Left ventricle myocardium inferior (tissue), 1 donor: ENCODE measurements at regions not wholly inside any gene's neighbourhood (a gene's known extent, or its start where the extent isn't known, plus 50 kb on each side); places are given as distances from the start of the nearest gene placed in this dataset.

Source experiments
- DNase-seq: peaks from one replicate; pipeline ENCODE4 v3.0.0-alpha.2; 2020
- H3K27ac ChIP-seq: fragments of 200-600 bp; replicated peaks from 2 replicates; pipeline ENCODE4 v1.8.0; 2021
- H3K27me3 ChIP-seq: fragments of 200-600 bp; 2 replicates; pipeline ENCODE4 v1.8.0; 2021; ENCODE audit warnings: low read depth
- H3K36me3 ChIP-seq: fragments of 200-600 bp; 2 replicates; pipeline ENCODE4 v1.8.0; 2021
- H3K4me1 ChIP-seq: fragments of 200-600 bp; 2 replicates; pipeline ENCODE4 v1.8.0; 2021
- H3K4me3 ChIP-seq: fragments of 200-600 bp; 2 replicates; pipeline ENCODE4 v1.8.0; 2021; ENCODE audit warnings: mild to moderate bottlenecking, moderate library complexity
- H3K9me3 ChIP-seq: fragments of 200-600 bp; replicated peaks from 2 replicates; pipeline ENCODE4 v1.8.0; 2021
- CTCF ChIP-seq: fragments of 200-600 bp; IDR thresholded peaks from 2 replicates; pipeline ENCODE4 v1.8.0; 2021; ENCODE audit warnings: antibody characterized with exemption, mild to moderate bottlenecking, borderline replicate concordance
- intact Hi-C: fragments of 100-400 bp; cut with micrococcal nuclease; formaldehyde crosslinking; loops from one replicate; pipeline ENCODE4 v1.11.0; 2022
- donor health status: DM: no; HTN: yes; CAD: no; lungs with severe emphysema.

GRCh38 chr5:24232041-24232440 lies 412.7 kb downstream of the CDH10 start:
- H3K9me3 ChIP-seq: no peaks in the 10 kb centered on the region
- H3K27me3 ChIP-seq: no peaks in the 10 kb centered on the region
- no peak for DNase-seq
- no peaks in the 10 kb centered on the region for H3K36me3 ChIP-seq
- H3K27ac ChIP-seq: no peak overlapping the region
- no peak for TF ChIP-seq CTCF
- H3K4me1 ChIP-seq: no peaks in the 10 kb centered on the region
- intact Hi-C loops: no loop called here
- no peak overlapping the region for H3K4me3 ChIP-seq

GRCh38 chr5:24232929-24233498 lies 411.8 kb downstream of the CDH10 start:
- Histone ChIP-seq H3K9me3 (no peaks in the 10 kb centered on the region), H3K36me3 (no peaks in the 10 kb centered on the region), H3K27ac (no peak overlapping the region), H3K4me1 (no peaks in the 10 kb centered on the region), H3K4me3 (no peak overlapping the region), H3K27me3 (no peaks in the 10 kb centered on the region)
- TF ChIP-seq CTCF: no peak
- no peak for DNase-seq
- intact Hi-C loops: no loop called here

- no peak for DNase-seq
- Histone ChIP-seq H3K4me3 (no peak overlapping the region), H3K27me3 (no peaks in the 10 kb centered on the region), H3K4me1 (no peaks in the 10 kb centered on the region), H3K9me3 (no peaks in the 10 kb centered on the region), H3K36me3 (no peaks in the 10 kb centered on the region), H3K27ac (no peak overlapping the region)
- TF ChIP-seq CTCF: no peak
- intact Hi-C loops: no loop called here
Measured at GRCh38 chr5:24235946-24236345, 408.8 kb downstream of the CDH10 start.

GRCh38 chr5:24245821-24246220 lies 399.0 kb downstream of the CDH10 start:
- Histone ChIP-seq H3K36me3 (no peaks in the 10 kb centered on the region), H3K9me3 (no peaks in the 10 kb centered on the region), H3K4me1 (no peaks in the 10 kb centered on the region), H3K27me3 (no peaks in the 10 kb centered on the region), H3K4me3 (no peak overlapping the region), H3K27ac (no peak overlapping the region)
- no peak for DNase-seq
- intact Hi-C loops: no loop called here
- no peak for TF ChIP-seq CTCF

- intact Hi-C loops: no loop called here
- H3K27me3 ChIP-seq: no peaks in the 10 kb centered on the region
- DNase-seq: no peak
- H3K9me3 ChIP-seq: no peaks in the 10 kb centered on the region
- no peaks in the 10 kb centered on the region for H3K4me1 ChIP-seq
- no peak overlapping the region for H3K27ac ChIP-seq
- H3K36me3 ChIP-seq: no peaks in the 10 kb centered on the region
- TF ChIP-seq CTCF: no peak
- no peak overlapping the region for H3K4me3 ChIP-seq
Measured at GRCh38 chr5:24264547-24264946, 380.2 kb downstream of the CDH10 start.
